ENCODE measurements at regions not wholly inside any gene's neighbourhood (a gene's known extent, or its start where the extent isn't known, plus 50 kb on each side); places are given as distances from the start of the nearest gene placed in this dataset.

DNA sequence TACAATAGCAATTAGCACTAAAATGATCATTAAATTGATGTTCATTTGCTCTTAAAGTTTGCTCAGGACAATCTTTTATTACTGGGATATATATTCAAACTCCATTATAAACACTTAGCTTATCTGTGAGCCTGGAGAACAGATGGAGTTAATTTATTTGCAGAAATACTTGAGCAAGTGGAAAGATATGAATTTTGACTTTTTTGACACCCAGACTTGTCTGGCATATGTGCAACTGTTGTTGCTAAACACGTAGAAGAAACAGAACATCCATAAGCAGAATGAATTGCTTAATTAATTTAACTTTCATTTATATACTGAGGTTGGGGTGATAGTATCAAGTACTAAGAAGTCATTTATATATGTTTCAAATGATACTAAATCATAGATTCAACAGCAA, 820.7 kb upstream of the TYRP1 start:
- TF ChIP-seq POLR2AphosphoS5 (IDR thresholded peaks at IDR 0.05; ENCODE audit: low read depth, low read length), result no peak
- TF ChIP-seq, protein P1, sequence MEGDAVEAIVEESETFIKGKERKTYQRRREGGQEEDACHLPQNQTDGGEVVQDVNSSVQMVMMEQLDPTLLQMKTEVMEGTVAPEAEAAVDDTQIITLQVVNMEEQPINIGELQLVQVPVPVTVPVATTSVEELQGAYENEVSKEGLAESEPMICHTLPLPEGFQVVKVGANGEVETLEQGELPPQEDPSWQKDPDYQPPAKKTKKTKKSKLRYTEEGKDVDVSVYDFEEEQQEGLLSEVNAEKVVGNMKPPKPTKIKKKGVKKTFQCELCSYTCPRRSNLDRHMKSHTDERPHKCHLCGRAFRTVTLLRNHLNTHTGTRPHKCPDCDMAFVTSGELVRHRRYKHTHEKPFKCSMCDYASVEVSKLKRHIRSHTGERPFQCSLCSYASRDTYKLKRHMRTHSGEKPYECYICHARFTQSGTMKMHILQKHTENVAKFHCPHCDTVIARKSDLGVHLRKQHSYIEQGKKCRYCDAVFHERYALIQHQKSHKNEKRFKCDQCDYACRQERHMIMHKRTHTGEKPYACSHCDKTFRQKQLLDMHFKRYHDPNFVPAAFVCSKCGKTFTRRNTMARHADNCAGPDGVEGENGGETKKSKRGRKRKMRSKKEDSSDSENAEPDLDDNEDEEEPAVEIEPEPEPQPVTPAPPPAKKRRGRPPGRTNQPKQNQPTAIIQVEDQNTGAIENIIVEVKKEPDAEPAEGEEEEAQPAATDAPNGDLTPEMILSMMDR (IDR thresholded peaks at IDR 0.05), result no peak
- TF ChIP-seq TCF7L2 (IDR thresholded peaks at IDR 0.05; ENCODE audit: low read depth, low read length), result no peak
- TF ChIP-seq, protein P2, sequence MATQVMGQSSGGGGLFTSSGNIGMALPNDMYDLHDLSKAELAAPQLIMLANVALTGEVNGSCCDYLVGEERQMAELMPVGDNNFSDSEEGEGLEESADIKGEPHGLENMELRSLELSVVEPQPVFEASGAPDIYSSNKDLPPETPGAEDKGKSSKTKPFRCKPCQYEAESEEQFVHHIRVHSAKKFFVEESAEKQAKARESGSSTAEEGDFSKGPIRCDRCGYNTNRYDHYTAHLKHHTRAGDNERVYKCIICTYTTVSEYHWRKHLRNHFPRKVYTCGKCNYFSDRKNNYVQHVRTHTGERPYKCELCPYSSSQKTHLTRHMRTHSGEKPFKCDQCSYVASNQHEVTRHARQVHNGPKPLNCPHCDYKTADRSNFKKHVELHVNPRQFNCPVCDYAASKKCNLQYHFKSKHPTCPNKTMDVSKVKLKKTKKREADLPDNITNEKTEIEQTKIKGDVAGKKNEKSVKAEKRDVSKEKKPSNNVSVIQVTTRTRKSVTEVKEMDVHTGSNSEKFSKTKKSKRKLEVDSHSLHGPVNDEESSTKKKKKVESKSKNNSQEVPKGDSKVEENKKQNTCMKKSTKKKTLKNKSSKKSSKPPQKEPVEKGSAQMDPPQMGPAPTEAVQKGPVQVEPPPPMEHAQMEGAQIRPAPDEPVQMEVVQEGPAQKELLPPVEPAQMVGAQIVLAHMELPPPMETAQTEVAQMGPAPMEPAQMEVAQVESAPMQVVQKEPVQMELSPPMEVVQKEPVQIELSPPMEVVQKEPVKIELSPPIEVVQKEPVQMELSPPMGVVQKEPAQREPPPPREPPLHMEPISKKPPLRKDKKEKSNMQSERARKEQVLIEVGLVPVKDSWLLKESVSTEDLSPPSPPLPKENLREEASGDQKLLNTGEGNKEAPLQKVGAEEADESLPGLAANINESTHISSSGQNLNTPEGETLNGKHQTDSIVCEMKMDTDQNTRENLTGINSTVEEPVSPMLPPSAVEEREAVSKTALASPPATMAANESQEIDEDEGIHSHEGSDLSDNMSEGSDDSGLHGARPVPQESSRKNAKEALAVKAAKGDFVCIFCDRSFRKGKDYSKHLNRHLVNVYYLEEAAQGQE (IDR thresholded peaks at IDR 0.05; ENCODE audit: insufficient read depth in 1 of 2, low read depth in 2 of 2, low read length in 1 of 2), result no peak
- TF ChIP-seq SIN3A (IDR thresholded peaks at IDR 0.05; ENCODE audit: borderline replicate concordance, insufficient read depth, low read depth, low read length), result no peak
- no peak overlapping the region for H3K27ac ChIP-seq (ENCODE audit: low read length)
- H3K36me3 ChIP-seq (ENCODE audit: control insufficient read depth, insufficient read depth, low read length), result no peaks in the 10 kb centered on the region
- no peak overlapping the region for H3K4me3 ChIP-seq (ENCODE audit: low read depth in 2 of 2, low read length in 2 of 2)
- ChIA-PET POLR2A (no interaction called here), CTCF (no interaction called here)
- H3K4me1 ChIP-seq (ENCODE audit: control insufficient read depth, insufficient read depth, low read length), result no peaks in the 10 kb centered on the region
- no peaks in the 10 kb centered on the region for H3K27me3 ChIP-seq (ENCODE audit: control insufficient read depth, insufficient read depth, low read length)
- BruUV-seq (replicated peaks), result no TSS peak
- no peak for DNase-seq (ENCODE audit: low read depth, low spot score)
- H3K9me3 ChIP-seq (ENCODE audit: control insufficient read depth, insufficient read depth, low read depth, low read length), result no peaks in the 10 kb centered on the region
- ATAC-seq, result no peak
- in situ Hi-C loops (cut with HindIII; ENCODE audit: low pct_unique_long_range_greater_than_20kb, low sequenced_read_pairs), result no loop called here
- intact Hi-C loops (cut with micrococcal nuclease; ENCODE audit: unreplicated experiment), result no loop called here

DNA sequence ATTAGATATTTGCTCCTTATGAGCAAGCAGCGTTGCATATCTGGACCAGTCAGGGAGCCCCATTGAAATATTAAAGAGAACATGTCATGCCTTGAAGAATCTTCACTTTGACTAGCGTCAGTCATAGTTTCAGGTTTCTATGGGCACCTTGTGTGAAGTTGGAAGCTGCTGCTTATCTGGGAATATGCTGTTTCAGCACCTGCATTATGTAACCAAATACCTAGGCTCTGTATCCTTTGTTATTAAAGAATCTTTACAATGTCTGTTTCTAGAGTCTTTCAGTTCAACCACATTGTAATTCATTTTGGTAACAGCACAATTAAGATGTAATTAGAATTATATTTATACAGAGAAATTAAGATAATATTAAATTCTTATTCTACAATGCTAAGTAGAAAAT, 818.8 kb upstream of the TYRP1 start:
- DNase-seq (ENCODE audit: low read depth, low spot score), result no peak
- in situ Hi-C loops (cut with HindIII; ENCODE audit: low pct_unique_long_range_greater_than_20kb, low sequenced_read_pairs), result no loop called here
- TF ChIP-seq, protein P1 (IDR thresholded peaks at IDR 0.05), result no peak
- TF ChIP-seq TCF7L2 (IDR thresholded peaks at IDR 0.05; ENCODE audit: low read depth, low read length) (no peak), SIN3A (IDR thresholded peaks at IDR 0.05; ENCODE audit: borderline replicate concordance, insufficient read depth, low read depth, low read length) (no peak), POLR2AphosphoS5 (IDR thresholded peaks at IDR 0.05; ENCODE audit: low read depth, low read length) (no peak)
- TF ChIP-seq, protein P2 (IDR thresholded peaks at IDR 0.05; ENCODE audit: insufficient read depth in 1 of 2, low read depth in 2 of 2, low read length in 1 of 2), result no peak
- Histone ChIP-seq H3K4me1 (ENCODE audit: control insufficient read depth, insufficient read depth, low read length) (no peaks in the 10 kb centered on the region), H3K4me3 (ENCODE audit: low read depth in 2 of 2, low read length in 2 of 2) (no peak overlapping the region), H3K27me3 (ENCODE audit: control insufficient read depth, insufficient read depth, low read length) (no peaks in the 10 kb centered on the region), H3K9me3 (ENCODE audit: control insufficient read depth, insufficient read depth, low read depth, low read length) (no peaks in the 10 kb centered on the region), H3K36me3 (ENCODE audit: control insufficient read depth, insufficient read depth, low read length) (no peaks in the 10 kb centered on the region), H3K27ac (ENCODE audit: low read length) (no peak overlapping the region)
- no peak for ATAC-seq
- BruUV-seq (replicated peaks), result no TSS peak
- ChIA-PET POLR2A (no interaction called here), CTCF (no interaction called here)
- intact Hi-C loops (cut with micrococcal nuclease; ENCODE audit: unreplicated experiment), result no loop called here

Data from Panc1 (cell line).